B cell (primary cell): ENCODE measurements at regions not wholly inside any gene's neighbourhood (a gene's known extent, or its start where the extent isn't known, plus 50 kb on each side); places are given as distances from the start of the nearest gene placed in this dataset.

ENCODE experiments used
- ATAC-seq: fragments of 200-7000 bp; cut with Tn5 transposase; one replicate; pipeline ENCODE4 v1.10.0; 2021; ENCODE audit warnings: low read depth, mild to moderate bottlenecking, moderate number of reproducible peaks, moderate library complexity
- CTCF ChIA-PET: fragments of 350-600 bp; sonication (Branson Sonifier 250); formaldehyde crosslinking; loops from one replicate; lab custom pipeline; 2021; ENCODE audit warnings: antibody characterized with exemption, inconsistent platforms; lab: Charles Lee
- POLR2A ChIA-PET: fragments of 350-600 bp; sonication (Branson Sonifier 250); formaldehyde crosslinking; loops from one replicate; lab custom pipeline; 2021; ENCODE audit warnings: antibody characterized with exemption; lab: Charles Lee
- DNase-seq: peaks from one replicate; pipeline ENCODE4 v3.0.0; 2013
- H2AFZ ChIP-seq: 2 replicates; pipeline ENCODE4 v1.6.1; 2012; ENCODE audit warnings: mild to moderate bottlenecking, low read depth, low read length; ENCODE audit not compliant: insufficient read depth, poor library complexity, severe bottlenecking
- H3K27ac ChIP-seq, 2 donors: 1 replicate in 1 of 2; 2 replicates in 1 of 2; pipeline ENCODE4 v1.5.1; 2012 to 2013; ENCODE audit warnings: low read length in 2 of 2, mild to moderate bottlenecking in 2 of 2, moderate library complexity in 1 of 2
- H3K27me3 ChIP-seq, 4 experiments: fragments of 200-600 bp in 1 of 4; sonication (generic) in 1 of 4; replicated peaks in 1 of 4; 1 replicate in 2 of 4; 2 replicates in 2 of 4; pipeline versions ENCODE4 v1.6.1 to v1.7.0; 2013 to 2016; ENCODE audit warnings: low read length in 3 of 4, mild to moderate bottlenecking in 2 of 4, mixed read lengths in 1 of 4, moderate library complexity in 1 of 4; ENCODE audit not compliant: insufficient read depth in 4 of 4, control insufficient read depth in 3 of 4; ENCODE audit errors: control extremely low read depth in 1 of 4
- H3K36me3 ChIP-seq, 2 experiments: replicated peaks in 1 of 2; 1 replicate in 1 of 2; 2 replicates in 1 of 2; pipeline versions ENCODE4 v1.6.1 to v1.7.1; 2013; ENCODE audit warnings: low read length in 1 of 2; ENCODE audit not compliant: insufficient read depth in 2 of 2, control insufficient read depth in 1 of 2; ENCODE audit errors: control extremely low read depth in 1 of 2, extremely low read depth in 1 of 2
- H3K4me1 ChIP-seq, 2 donors: fragments of 200-600 bp in 1 of 2; sonication (generic) in 1 of 2; 1 replicate in 1 of 2; 2 replicates in 1 of 2; pipeline versions ENCODE4 v1.5.1 to v1.6.1; 2013 to 2017; ENCODE audit warnings: low read length in 2 of 2; ENCODE audit not compliant: control insufficient read depth in 2 of 2, insufficient read depth in 2 of 2
- H3K4me2 ChIP-seq: replicated peaks from 2 replicates; pipeline ENCODE3; 2012; ENCODE audit warnings: mild to moderate bottlenecking, low read depth, low read length; ENCODE audit not compliant: poor library complexity, severe bottlenecking
- H3K4me3 ChIP-seq, 5 experiments: fragments of 200-600 bp in 1 of 5; sonication (generic) in 1 of 5; 1 replicate in 3 of 5; 2 replicates in 2 of 5; pipeline versions ENCODE4 v1.5.1 to v1.7.0; 2011 to 2016; ENCODE audit warnings: low read length in 4 of 5, mild to moderate bottlenecking in 4 of 5, low read depth in 2 of 5, control low read depth in 1 of 5, moderate library complexity in 1 of 5; ENCODE audit not compliant: insufficient read depth in 1 of 5; ENCODE audit errors: control extremely low read depth in 1 of 5, extremely low read depth in 1 of 5
- H3K79me2 ChIP-seq: fragments of 200-600 bp; sonication (generic); one replicate; pipeline ENCODE4 v1.6.0; 2016; ENCODE audit warnings: low read length; ENCODE audit not compliant: control insufficient read depth, insufficient read depth
- H3K9ac ChIP-seq: fragments of 200-600 bp; sonication (generic); 2 replicates; pipeline ENCODE4 v1.6.1; 2017; ENCODE audit warnings: mild to moderate bottlenecking, low read length, moderate library complexity
- H3K9me3 ChIP-seq, 3 donors: one replicate each; pipeline versions ENCODE4 v1.6.1 to v1.7.1; 2013; ENCODE audit warnings: low read length in 2 of 3; ENCODE audit not compliant: control insufficient read depth in 2 of 3, insufficient read depth in 1 of 3; ENCODE audit errors: control extremely low read depth in 1 of 3
- H4K20me1 ChIP-seq: 2 replicates; pipeline ENCODE4 v1.6.0; 2012; ENCODE audit warnings: mild to moderate bottlenecking, low read length; ENCODE audit not compliant: insufficient read depth, control insufficient read depth, poor library complexity, severe bottlenecking
- H3K27ac Mint-ChIP-seq: one replicate; pipeline ENCODE4 v1.8.0; 2021; ENCODE audit warnings: mixed read lengths
- H3K27me3 Mint-ChIP-seq: one replicate; pipeline ENCODE4 v1.8.0; 2021; ENCODE audit warnings: mixed read lengths
- H3K4me1 Mint-ChIP-seq: one replicate; pipeline ENCODE4 v1.8.0; 2021; ENCODE audit warnings: mixed read lengths
- H3K4me3 Mint-ChIP-seq: one replicate; pipeline ENCODE4 v1.8.0; 2021; ENCODE audit warnings: mixed read lengths
- H3K9me3 Mint-ChIP-seq: one replicate; pipeline ENCODE4 v1.8.0; 2022; ENCODE audit warnings: mixed read lengths; ENCODE audit not compliant: insufficient read depth
- EZH2 ChIP-seq: IDR thresholded peaks from 2 replicates; pipeline ENCODE4 v1.6.1; 2012; ENCODE audit warnings: borderline replicate concordance, low read depth, mild to moderate bottlenecking, moderate library complexity, low read length; ENCODE audit not compliant: insufficient read depth, poor library complexity, severe bottlenecking
- WGBS: methylation state at CpG from one replicate; pipeline ENCODE4 v1.1.5; 2013; ENCODE audit warnings: missing lambda C conversion rate; ENCODE audit not compliant: insufficient coverage; 5-methylcytosine and 5-hydroxymethylcytosine counted together
- intact Hi-C: fragments of 100-400 bp; cut with micrococcal nuclease; formaldehyde crosslinking; loops from one replicate; pipeline ENCODE4 v1.10.0; 2022
- TF ChIP-seq, protein P1 (sequence below): fragments of 200-600 bp; IDR thresholded peaks from one replicate; pipeline ENCODE4 v1.8.0; 2022; ENCODE audit warnings: antibody characterized with exemption, mild to moderate bottlenecking

GRCh38 chr5:152146566-152146965 lies 221.9 kb upstream of the GLRA1 start:
- CTCF ChIA-PET, result interaction anchor here (1.8 to 10.6 kb wide), 2 partner anchors 320 to 488 kb away, joined by 5 to 323 read pairs; no protein-coding TSS in a partner anchor
- intact Hi-C loops, result no loop called here
- Histone ChIP-seq H3K4me1 (no peaks in the 10 kb centered on the region), H3K27me3 (no peaks in the 10 kb centered on the region), H3K36me3 (no peaks in the 10 kb centered on the region), H3K27ac (no peak overlapping the region), H3K9ac (no peak overlapping the region), H3K79me2 (no peaks in the 10 kb centered on the region), H3K9me3 (no peaks in the 10 kb centered on the region), H3K4me3 (no peak overlapping the region), H4K20me1 (no peaks in the 10 kb centered on the region), H3K4me2 (no peak overlapping the region), H2AFZ (no peak overlapping the region)
- TF ChIP-seq, protein P1, sequence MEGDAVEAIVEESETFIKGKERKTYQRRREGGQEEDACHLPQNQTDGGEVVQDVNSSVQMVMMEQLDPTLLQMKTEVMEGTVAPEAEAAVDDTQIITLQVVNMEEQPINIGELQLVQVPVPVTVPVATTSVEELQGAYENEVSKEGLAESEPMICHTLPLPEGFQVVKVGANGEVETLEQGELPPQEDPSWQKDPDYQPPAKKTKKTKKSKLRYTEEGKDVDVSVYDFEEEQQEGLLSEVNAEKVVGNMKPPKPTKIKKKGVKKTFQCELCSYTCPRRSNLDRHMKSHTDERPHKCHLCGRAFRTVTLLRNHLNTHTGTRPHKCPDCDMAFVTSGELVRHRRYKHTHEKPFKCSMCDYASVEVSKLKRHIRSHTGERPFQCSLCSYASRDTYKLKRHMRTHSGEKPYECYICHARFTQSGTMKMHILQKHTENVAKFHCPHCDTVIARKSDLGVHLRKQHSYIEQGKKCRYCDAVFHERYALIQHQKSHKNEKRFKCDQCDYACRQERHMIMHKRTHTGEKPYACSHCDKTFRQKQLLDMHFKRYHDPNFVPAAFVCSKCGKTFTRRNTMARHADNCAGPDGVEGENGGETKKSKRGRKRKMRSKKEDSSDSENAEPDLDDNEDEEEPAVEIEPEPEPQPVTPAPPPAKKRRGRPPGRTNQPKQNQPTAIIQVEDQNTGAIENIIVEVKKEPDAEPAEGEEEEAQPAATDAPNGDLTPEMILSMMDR, result no peak
- no peak for TF ChIP-seq EZH2
- Mint-ChIP-seq H3K27ac (no peak overlapping the region), H3K27me3 (peaks cover 6% of the 10 kb centered on the region), H3K9me3 (no peaks in the 10 kb centered on the region), H3K4me3 (no peak overlapping the region), H3K4me1 (no peaks in the 10 kb centered on the region)
- POLR2A ChIA-PET, result no interaction called here
- 83% methylated on average over 3 of the region's 8 CpGs for WGBS
- no peak for ATAC-seq
- DNase-seq, result no peak

DNA sequence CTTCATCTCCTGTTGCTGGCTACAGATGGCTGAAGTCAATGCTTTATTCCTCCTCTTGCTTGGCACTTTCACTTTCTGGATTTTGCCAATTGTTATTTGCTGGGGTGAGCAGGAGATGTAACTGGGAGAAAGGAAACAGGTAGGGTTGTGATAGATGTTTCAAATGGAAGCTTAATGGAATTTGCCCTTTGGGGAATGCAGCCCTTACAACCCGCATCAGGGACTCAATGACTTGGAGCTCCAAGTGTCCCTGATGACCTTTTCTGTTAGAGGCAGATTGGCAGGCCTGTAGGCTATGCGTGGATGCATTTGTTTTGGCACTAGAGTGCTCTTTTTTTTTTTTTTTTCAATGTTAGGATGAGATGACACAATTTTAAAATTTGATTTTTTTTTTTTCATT lies 219.9 kb upstream of the GLRA1 start:
- Histone ChIP-seq H3K27me3 (no peaks in the 10 kb centered on the region), H2AFZ (no peak overlapping the region), H3K9me3 (no peaks in the 10 kb centered on the region), H3K4me3 (no peak overlapping the region), H3K27ac (no peak overlapping the region), H3K9ac (no peak overlapping the region), H3K36me3 (no peaks in the 10 kb centered on the region), H4K20me1 (no peaks in the 10 kb centered on the region), H3K4me1 (no peaks in the 10 kb centered on the region), H3K4me2 (no peak overlapping the region), H3K79me2 (no peaks in the 10 kb centered on the region)
- no peaks in the 10 kb centered on the region for H3K9me3 Mint-ChIP-seq
- ChIA-PET POLR2A (no interaction called here), CTCF (interaction anchor here (1.0 to 10.6 kb wide), 9 partner anchors 16 to 484 kb away, joined by 3 to 323 read pairs (median 6); no protein-coding TSS in a partner anchor)
- no peaks in the 10 kb centered on the region for H3K4me1 Mint-ChIP-seq
- no peak for DNase-seq
- TF ChIP-seq, protein P1, result no peak
- TF ChIP-seq EZH2, result no peak
- no peak overlapping the region for H3K4me3 Mint-ChIP-seq
- intact Hi-C loops, result no loop called here
- H3K27me3 Mint-ChIP-seq, result peaks cover 6% of the 10 kb centered on the region
- ATAC-seq, result no peak
- 80% methylated on average over 1 of the region's 2 CpGs for WGBS
- no peak overlapping the region for H3K27ac Mint-ChIP-seq
